ENCODE measurements at regions not wholly inside any gene's neighbourhood (a gene's known extent, or its start where the extent isn't known, plus 50 kb on each side); places are given as distances from the start of the nearest gene placed in this dataset.

GRCh38 chr2:217017456-217018252 is 157.8 kb upstream of the TNP1 start:
- no peak for TF ChIP-seq POLR2AphosphoS5 (IDR thresholded peaks at IDR 0.05; ENCODE audit: low read depth, low read length)
- no peak for TF ChIP-seq TAF1 (IDR thresholded peaks at IDR 0.05; ENCODE audit: low read depth, low read length)
- no peak for TF ChIP-seq POU2F2 (IDR thresholded peaks at IDR 0.05; ENCODE audit: low read depth, low read length)
- no peak for TF ChIP-seq POLR2A (IDR thresholded peaks at IDR 0.05; ENCODE audit: low read depth, low read length)
- TF ChIP-seq PAX5 (IDR thresholded peaks at IDR 0.05; ENCODE audit: insufficient read depth, low read length, severe bottlenecking): no peak
